HL-60 (cell line): ENCODE measurements at regions not wholly inside any gene's neighbourhood (a gene's known extent, or its start where the extent isn't known, plus 50 kb on each side); places are given as distances from the start of the nearest gene placed in this dataset.

ENCODE experiments used
- DNase-seq, 2 experiments: peaks; one replicate each; pipeline ENCODE4 v3.0.0-alpha.2; 2010 to 2020; ENCODE audit warnings: low read depth in 1 of 2, low spot score in 1 of 2
- H3K27ac ChIP-seq: fragments of 250-450 bp; sonication (Bioruptor Pico); replicated peaks from 2 replicates; pipeline ENCODE4 v1.5.1; 2020; ENCODE audit warnings: mild to moderate bottlenecking, moderate library complexity
- H3K27me3 ChIP-seq: fragments of 250-450 bp; sonication (Bioruptor Pico); 2 replicates; pipeline ENCODE4 v1.5.1; 2021; ENCODE audit warnings: mild to moderate bottlenecking, moderate library complexity; ENCODE audit not compliant: insufficient read depth, poor library complexity, severe bottlenecking
- H3K4me3 ChIP-seq: replicated peaks from 2 replicates; pipeline ENCODE4 v1.5.1; 2011; ENCODE audit warnings: mild to moderate bottlenecking, control low read depth, low read length; ENCODE audit not compliant: insufficient read depth
- CTCF ChIP-seq: IDR thresholded peaks from one replicate; pipeline ENCODE4 v1.5.1; 2011; ENCODE audit warnings: low read length, control low read depth, inconsistent platforms; ENCODE audit not compliant: insufficient read depth
- GABPA ChIP-seq: IDR thresholded peaks from 2 replicates; pipeline ENCODE4 v1.6.1; 2012; ENCODE audit warnings: low read depth
- POLR2AphosphoS5 ChIP-seq: IDR thresholded peaks from 2 replicates; pipeline ENCODE4 v1.6.1; 2012; ENCODE audit warnings: low read depth
- REST ChIP-seq: IDR thresholded peaks from 2 replicates; pipeline ENCODE4 v1.6.1; 2012; ENCODE audit warnings: low read depth; ENCODE audit not compliant: insufficient replicate concordance
- SPI1 ChIP-seq: IDR thresholded peaks from 2 replicates; pipeline ENCODE4 v1.6.1; 2012; ENCODE audit warnings: low read depth, mild to moderate bottlenecking, borderline replicate concordance

- DNase-seq: no peak
- H3K27ac ChIP-seq: no peak overlapping the region
- no peak overlapping the region for H3K4me3 ChIP-seq
- TF ChIP-seq REST: no peak
- no peak for TF ChIP-seq GABPA
- no peak for TF ChIP-seq POLR2AphosphoS5
- H3K27me3 ChIP-seq: no peaks in the 10 kb centered on the region
Measured at GRCh38 chr5:14956423-14957046, 85.0 kb upstream of the ANKH start.

GRCh38 chr5:14954616-14955343 is 83.2 kb upstream of the ANKH start:
- TF ChIP-seq GABPA (no peak), REST (no peak), SPI1 (no peak), POLR2AphosphoS5 (no peak), CTCF (no peak)
- no peak overlapping the region for H3K27ac ChIP-seq

GRCh38 chr5:14954216-14954615 is 82.6 kb upstream of the ANKH start:
- no peaks in the 10 kb centered on the region for H3K27me3 ChIP-seq
- TF ChIP-seq POLR2AphosphoS5 (no peak), SPI1 (no peak), GABPA (no peak), CTCF (no peak), REST (no peak)
- no peak for DNase-seq
- no peak overlapping the region for H3K4me3 ChIP-seq
- no peak overlapping the region for H3K27ac ChIP-seq

More at GRCh38 chr5:14954616-14955343, 83.2 kb upstream of the ANKH start:
- no peak overlapping the region for H3K4me3 ChIP-seq
- H3K27me3 ChIP-seq: no peaks in the 10 kb centered on the region
- no peak for DNase-seq
